ENCODE measurements at regions not wholly inside any gene's neighbourhood (a gene's known extent, or its start where the extent isn't known, plus 50 kb on each side); places are given as distances from the start of the nearest gene placed in this dataset.
"Not testable (repeated sequence)": the region's sequence is repeated elsewhere in the genome, so short reads cannot be mapped to it uniquely, and the experiment has no call there.

GRCh38 chrX:80929251-80929650, 119.6 kb upstream of the BRWD3 start:
- DNase-seq = no peak

GRCh38 chrX:80917919-80918318, 108.2 kb upstream of the BRWD3 start:
- no peak for DNase-seq

- not testable (repeated sequence) for DNase-seq
These were observed 102.7 kb upstream of the BRWD3 start for GRCh38 chrX:80912351-80912750.

- no peak for DNase-seq
These were observed 70.2 kb upstream of the BRWD3 start for GRCh38 chrX:80879916-80880315.

GRCh38 chrX:80879143-80879542, 69.5 kb upstream of the BRWD3 start:
- peak; percentile 44 for DNase-seq

GRCh38 chrX:80876877-80877276, 67.2 kb upstream of the BRWD3 start:
- DNase-seq = peak; percentile 41

Data from RPMI8226 (cell line).